Glutamatergic neuron (in vitro differentiated cells): ENCODE measurements at regions not wholly inside any gene's neighbourhood (a gene's known extent, or its start where the extent isn't known, plus 50 kb on each side); places are given as distances from the start of the nearest gene placed in this dataset.

Experiments used
- DNase-seq: peaks from one replicate; pipeline ENCODE4 v3.0.0; 2022
- H3K27ac Mint-ChIP-seq: one replicate; pipeline ENCODE4 v1.8.0; 2020; ENCODE audit warnings: mild to moderate bottlenecking, mixed read lengths, inconsistent platforms; ENCODE audit not compliant: unreplicated experiment
- H3K27me3 Mint-ChIP-seq: one replicate; pipeline ENCODE4 v1.8.0; 2020; ENCODE audit warnings: mild to moderate bottlenecking, moderate library complexity, mixed read lengths, inconsistent platforms; ENCODE audit not compliant: unreplicated experiment
- H3K36me3 Mint-ChIP-seq: one replicate; pipeline ENCODE4 v1.8.0; 2020; ENCODE audit warnings: mild to moderate bottlenecking, mixed read lengths, inconsistent platforms; ENCODE audit not compliant: unreplicated experiment
- H3K4me1 Mint-ChIP-seq: one replicate; pipeline ENCODE4 v1.8.0; 2020; ENCODE audit warnings: mild to moderate bottlenecking, low read depth, mixed read lengths, inconsistent platforms; ENCODE audit not compliant: unreplicated experiment
- H3K4me3 Mint-ChIP-seq: one replicate; pipeline ENCODE4 v1.8.0; 2020; ENCODE audit warnings: mild to moderate bottlenecking, mixed read lengths, inconsistent platforms; ENCODE audit not compliant: unreplicated experiment
- H3K9me3 Mint-ChIP-seq: one replicate; pipeline ENCODE4 v1.8.0; 2020; ENCODE audit warnings: mild to moderate bottlenecking, moderate library complexity, mixed read lengths, inconsistent platforms; ENCODE audit not compliant: unreplicated experiment
- TF ChIP-seq, protein P1 (sequence below): fragments of 200-600 bp; sonication (generic); IDR thresholded peaks from one replicate; pipeline ENCODE4 v1.5.0; 2021; ENCODE audit not compliant: partially characterized antibody, unreplicated experiment

- DNase-seq: peak; percentile 86
- H3K36me3 Mint-ChIP-seq: peaks cover 6% of the 10 kb centered on the region
- TF ChIP-seq, protein P1, sequence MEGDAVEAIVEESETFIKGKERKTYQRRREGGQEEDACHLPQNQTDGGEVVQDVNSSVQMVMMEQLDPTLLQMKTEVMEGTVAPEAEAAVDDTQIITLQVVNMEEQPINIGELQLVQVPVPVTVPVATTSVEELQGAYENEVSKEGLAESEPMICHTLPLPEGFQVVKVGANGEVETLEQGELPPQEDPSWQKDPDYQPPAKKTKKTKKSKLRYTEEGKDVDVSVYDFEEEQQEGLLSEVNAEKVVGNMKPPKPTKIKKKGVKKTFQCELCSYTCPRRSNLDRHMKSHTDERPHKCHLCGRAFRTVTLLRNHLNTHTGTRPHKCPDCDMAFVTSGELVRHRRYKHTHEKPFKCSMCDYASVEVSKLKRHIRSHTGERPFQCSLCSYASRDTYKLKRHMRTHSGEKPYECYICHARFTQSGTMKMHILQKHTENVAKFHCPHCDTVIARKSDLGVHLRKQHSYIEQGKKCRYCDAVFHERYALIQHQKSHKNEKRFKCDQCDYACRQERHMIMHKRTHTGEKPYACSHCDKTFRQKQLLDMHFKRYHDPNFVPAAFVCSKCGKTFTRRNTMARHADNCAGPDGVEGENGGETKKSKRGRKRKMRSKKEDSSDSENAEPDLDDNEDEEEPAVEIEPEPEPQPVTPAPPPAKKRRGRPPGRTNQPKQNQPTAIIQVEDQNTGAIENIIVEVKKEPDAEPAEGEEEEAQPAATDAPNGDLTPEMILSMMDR: peak; percentile 90
- H3K9me3 Mint-ChIP-seq: no peaks in the 10 kb centered on the region
- H3K4me1 Mint-ChIP-seq: peaks cover 5% of the 10 kb centered on the region
- H3K4me3 Mint-ChIP-seq: no peak overlapping the region
- no peaks in the 10 kb centered on the region for H3K27me3 Mint-ChIP-seq
- peak overlapping the region; percentile 22 for H3K27ac Mint-ChIP-seq
These were observed 103.0 kb upstream of the VEPH1 start for GRCh38 chr3:157606011-157606851.

GRCh38 chr3:157605356-157605755, 102.1 kb upstream of the VEPH1 start:
- DNase-seq: no peak
- Mint-ChIP-seq H3K4me3 (no peak overlapping the region), H3K9me3 (no peaks in the 10 kb centered on the region), H3K36me3 (no peaks in the 10 kb centered on the region), H3K27ac (no peak overlapping the region), H3K4me1 (peaks cover 5% of the 10 kb centered on the region), H3K27me3 (no peaks in the 10 kb centered on the region)
- TF ChIP-seq, protein P1: no peak

DNA sequence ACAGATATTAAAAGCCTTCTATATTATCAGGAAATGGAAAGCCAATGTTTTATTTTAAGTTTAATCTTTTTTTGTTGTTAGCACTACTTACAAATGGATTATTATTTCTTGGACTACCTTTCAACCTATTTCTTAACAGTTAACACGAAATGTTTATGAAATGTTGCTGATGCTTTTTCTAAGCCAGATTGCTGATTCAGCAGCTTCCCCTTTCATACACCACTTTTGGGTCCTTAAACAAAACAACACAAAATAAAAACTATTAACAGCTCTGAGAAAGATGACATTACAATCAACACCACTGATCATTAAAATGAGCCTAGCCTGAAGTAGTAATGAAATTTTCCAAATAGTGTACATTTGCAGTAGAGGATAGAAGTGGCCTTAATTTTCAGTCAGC, 99.2 kb upstream of the VEPH1 start:
- Mint-ChIP-seq H3K36me3 (no peaks in the 10 kb centered on the region), H3K4me1 (peaks cover 5% of the 10 kb centered on the region), H3K4me3 (no peak overlapping the region), H3K27ac (no peak overlapping the region), H3K27me3 (no peaks in the 10 kb centered on the region), H3K9me3 (no peaks in the 10 kb centered on the region)
- TF ChIP-seq, protein P1: no peak
- no peak for DNase-seq

DNA sequence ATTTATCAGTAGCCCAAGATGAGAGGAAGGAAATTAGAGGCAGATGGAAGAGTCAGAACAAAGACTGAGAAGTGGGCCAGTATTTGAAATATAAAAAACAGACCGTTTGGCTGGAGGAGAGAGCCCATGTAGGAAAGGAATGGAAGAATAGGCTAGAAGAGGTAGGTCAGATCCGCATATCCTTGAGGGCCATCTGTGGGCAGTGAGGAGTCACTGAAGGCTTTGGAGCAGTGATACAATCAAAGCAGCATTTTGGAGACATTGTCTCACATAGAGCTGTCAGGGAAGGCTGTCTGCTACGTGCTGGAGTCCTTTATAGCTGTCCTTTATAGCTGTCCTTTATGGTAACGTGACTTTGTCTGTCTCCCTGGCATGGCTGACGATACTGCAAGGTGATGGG, 92.0 kb upstream of the VEPH1 start:
- Mint-ChIP-seq H3K9me3 (no peaks in the 10 kb centered on the region), H3K27ac (no peak overlapping the region), H3K4me3 (no peak overlapping the region), H3K27me3 (peaks cover 2% of the 10 kb centered on the region), H3K4me1 (no peaks in the 10 kb centered on the region), H3K36me3 (no peaks in the 10 kb centered on the region)
- TF ChIP-seq, protein P1: no peak
- DNase-seq: no peak

DNA sequence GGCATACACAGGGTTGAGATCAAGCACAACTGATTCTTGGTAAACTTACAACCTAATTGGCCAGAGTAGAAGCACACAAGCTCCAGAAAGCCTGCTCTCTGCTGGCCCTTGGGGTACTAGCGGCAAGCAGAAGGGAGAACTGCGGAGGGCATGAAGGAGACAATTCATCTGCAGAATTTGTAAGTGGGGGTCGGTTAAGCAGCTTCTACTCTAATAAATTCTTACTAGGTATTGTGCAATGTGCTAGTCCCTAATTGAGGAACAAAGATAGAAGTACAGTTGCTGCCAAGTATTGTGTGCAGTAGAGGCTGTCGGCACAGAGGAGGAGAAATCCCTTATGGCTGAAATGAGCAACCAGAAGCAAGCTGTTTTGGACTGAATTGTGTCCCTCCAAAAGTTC, 91.2 kb upstream of the VEPH1 start:
- Mint-ChIP-seq H3K4me1 (no peaks in the 10 kb centered on the region), H3K9me3 (no peaks in the 10 kb centered on the region), H3K27me3 (peaks cover 2% of the 10 kb centered on the region), H3K27ac (no peak overlapping the region), H3K36me3 (no peaks in the 10 kb centered on the region), H3K4me3 (no peak overlapping the region)
- TF ChIP-seq, protein P1: no peak
- DNase-seq: no peak
